SK-N-SH (cell line): ENCODE measurements at regions not wholly inside any gene's neighbourhood (a gene's known extent, or its start where the extent isn't known, plus 50 kb on each side); places are given as distances from the start of the nearest gene placed in this dataset.

Source experiments
- CHD2 ChIP-seq: fragments of 150-350 bp; IDR thresholded peaks from 2 replicates; pipeline ENCODE4 v1.6.1; 2018; ENCODE audit warnings: low read length; ENCODE audit not compliant: partially characterized antibody
- EP300 ChIP-seq, 2 experiments: IDR thresholded peaks; 2 replicates each; pipeline versions ENCODE4 v1.4.0 to v1.6.1; 2012; ENCODE audit warnings: borderline replicate concordance in 1 of 2, low read depth in 1 of 2, low read length in 1 of 2
- EZH2phosphoT487 ChIP-seq: fragments of 200-600 bp; sonication (generic); IDR thresholded peaks from 2 replicates; pipeline ENCODE4 v1.6.1; 2017; ENCODE audit warnings: low read depth, mixed run types, mild to moderate bottlenecking, antibody characterized with exemption, moderate library complexity, borderline replicate concordance
- FOSL2 ChIP-seq: IDR thresholded peaks from 2 replicates; pipeline ENCODE4 v1.4.0; 2012; ENCODE audit warnings: low read depth, mild to moderate bottlenecking, moderate library complexity, borderline replicate concordance
- FOXJ3 ChIP-seq: sonication (generic); formaldehyde crosslinking; IDR thresholded peaks from 2 replicates; pipeline ENCODE4 v1.5.1; 2020; ENCODE audit warnings: mild to moderate bottlenecking, missing genetic modification reagents
- GABPA ChIP-seq: IDR thresholded peaks from 2 replicates; pipeline ENCODE4 v1.4.0; 2012; ENCODE audit warnings: low read depth, mild to moderate bottlenecking
- JUND ChIP-seq: IDR thresholded peaks from 2 replicates; pipeline ENCODE4 v1.4.0; 2012
- NFIC ChIP-seq: IDR thresholded peaks from 2 replicates; pipeline ENCODE4 v1.4.0; 2012; ENCODE audit warnings: borderline replicate concordance
- PBX3 ChIP-seq: IDR thresholded peaks from 2 replicates; pipeline ENCODE4; 2012
- POLR2AphosphoS5 ChIP-seq: IDR thresholded peaks from 2 replicates; pipeline ENCODE4 v1.6.1; 2012; ENCODE audit warnings: low read depth, low read length
- RFX5 ChIP-seq: IDR thresholded peaks from 2 replicates; pipeline ENCODE4 v1.6.1; 2012; ENCODE audit warnings: mild to moderate bottlenecking, improper control_type of control experiment, low read length
- USF2 ChIP-seq: fragments of 150-350 bp; IDR thresholded peaks from 2 replicates; pipeline ENCODE4 v1.6.1; 2017; ENCODE audit warnings: antibody characterized with exemption, low read length, low read depth, borderline replicate concordance
- TF ChIP-seq, protein P1 (sequence below): fragments of 200-600 bp; sonication (generic); IDR thresholded peaks from 2 replicates; pipeline ENCODE4 v1.6.1; 2017; ENCODE audit warnings: antibody characterized with exemption, mild to moderate bottlenecking, moderate library complexity
- TF ChIP-seq, protein P2 (sequence below): IDR thresholded peaks from 2 replicates; pipeline ENCODE4 v1.6.1; 2012; ENCODE audit warnings: mild to moderate bottlenecking, low read depth, low read length, moderate library complexity

DNA sequence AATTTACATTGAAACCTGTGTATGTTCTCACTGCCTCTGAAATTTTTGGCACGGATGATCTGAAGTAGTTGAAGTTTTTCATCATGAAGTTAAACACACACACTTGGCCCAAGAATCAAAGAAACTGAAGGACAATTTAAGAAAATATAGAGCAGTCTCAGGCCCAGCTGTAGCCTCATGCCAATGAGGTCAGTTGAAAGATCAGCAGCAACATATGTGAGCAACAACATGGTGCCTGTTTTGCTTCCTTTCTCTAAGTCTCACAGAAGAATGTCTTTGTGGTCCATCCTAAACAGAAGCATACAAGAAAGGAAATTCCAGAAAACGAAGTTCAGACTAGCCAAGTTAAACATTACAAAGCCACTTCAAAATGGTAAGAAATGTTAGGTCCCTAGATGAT lies 1737.2 kb downstream of the MAT2B start:
- TF ChIP-seq, protein P1, sequence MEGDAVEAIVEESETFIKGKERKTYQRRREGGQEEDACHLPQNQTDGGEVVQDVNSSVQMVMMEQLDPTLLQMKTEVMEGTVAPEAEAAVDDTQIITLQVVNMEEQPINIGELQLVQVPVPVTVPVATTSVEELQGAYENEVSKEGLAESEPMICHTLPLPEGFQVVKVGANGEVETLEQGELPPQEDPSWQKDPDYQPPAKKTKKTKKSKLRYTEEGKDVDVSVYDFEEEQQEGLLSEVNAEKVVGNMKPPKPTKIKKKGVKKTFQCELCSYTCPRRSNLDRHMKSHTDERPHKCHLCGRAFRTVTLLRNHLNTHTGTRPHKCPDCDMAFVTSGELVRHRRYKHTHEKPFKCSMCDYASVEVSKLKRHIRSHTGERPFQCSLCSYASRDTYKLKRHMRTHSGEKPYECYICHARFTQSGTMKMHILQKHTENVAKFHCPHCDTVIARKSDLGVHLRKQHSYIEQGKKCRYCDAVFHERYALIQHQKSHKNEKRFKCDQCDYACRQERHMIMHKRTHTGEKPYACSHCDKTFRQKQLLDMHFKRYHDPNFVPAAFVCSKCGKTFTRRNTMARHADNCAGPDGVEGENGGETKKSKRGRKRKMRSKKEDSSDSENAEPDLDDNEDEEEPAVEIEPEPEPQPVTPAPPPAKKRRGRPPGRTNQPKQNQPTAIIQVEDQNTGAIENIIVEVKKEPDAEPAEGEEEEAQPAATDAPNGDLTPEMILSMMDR, result no peak
- TF ChIP-seq EP300 (IDR thresholded peaks at IDR 0.05; ENCODE audit: borderline replicate concordance in 1 of 2, low read depth in 1 of 2, low read length in 1 of 2) (no peak), EZH2phosphoT487 (no peak), FOXJ3 (no peak), USF2 (no peak), RFX5 (no peak), CHD2 (no peak), FOSL2 (no peak), GABPA (no peak), PBX3 (no peak), JUND (no peak), POLR2AphosphoS5 (no peak), NFIC (no peak)
- TF ChIP-seq, protein P2, sequence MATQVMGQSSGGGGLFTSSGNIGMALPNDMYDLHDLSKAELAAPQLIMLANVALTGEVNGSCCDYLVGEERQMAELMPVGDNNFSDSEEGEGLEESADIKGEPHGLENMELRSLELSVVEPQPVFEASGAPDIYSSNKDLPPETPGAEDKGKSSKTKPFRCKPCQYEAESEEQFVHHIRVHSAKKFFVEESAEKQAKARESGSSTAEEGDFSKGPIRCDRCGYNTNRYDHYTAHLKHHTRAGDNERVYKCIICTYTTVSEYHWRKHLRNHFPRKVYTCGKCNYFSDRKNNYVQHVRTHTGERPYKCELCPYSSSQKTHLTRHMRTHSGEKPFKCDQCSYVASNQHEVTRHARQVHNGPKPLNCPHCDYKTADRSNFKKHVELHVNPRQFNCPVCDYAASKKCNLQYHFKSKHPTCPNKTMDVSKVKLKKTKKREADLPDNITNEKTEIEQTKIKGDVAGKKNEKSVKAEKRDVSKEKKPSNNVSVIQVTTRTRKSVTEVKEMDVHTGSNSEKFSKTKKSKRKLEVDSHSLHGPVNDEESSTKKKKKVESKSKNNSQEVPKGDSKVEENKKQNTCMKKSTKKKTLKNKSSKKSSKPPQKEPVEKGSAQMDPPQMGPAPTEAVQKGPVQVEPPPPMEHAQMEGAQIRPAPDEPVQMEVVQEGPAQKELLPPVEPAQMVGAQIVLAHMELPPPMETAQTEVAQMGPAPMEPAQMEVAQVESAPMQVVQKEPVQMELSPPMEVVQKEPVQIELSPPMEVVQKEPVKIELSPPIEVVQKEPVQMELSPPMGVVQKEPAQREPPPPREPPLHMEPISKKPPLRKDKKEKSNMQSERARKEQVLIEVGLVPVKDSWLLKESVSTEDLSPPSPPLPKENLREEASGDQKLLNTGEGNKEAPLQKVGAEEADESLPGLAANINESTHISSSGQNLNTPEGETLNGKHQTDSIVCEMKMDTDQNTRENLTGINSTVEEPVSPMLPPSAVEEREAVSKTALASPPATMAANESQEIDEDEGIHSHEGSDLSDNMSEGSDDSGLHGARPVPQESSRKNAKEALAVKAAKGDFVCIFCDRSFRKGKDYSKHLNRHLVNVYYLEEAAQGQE, result no peak
